GM21619 (cell line): ENCODE measurements at regions not wholly inside any gene's neighbourhood (a gene's known extent, or its start where the extent isn't known, plus 50 kb on each side); places are given as distances from the start of the nearest gene placed in this dataset.

Experiments used
- ATAC-seq: cut with Tn5 transposase; IDR thresholded peaks from one replicate; pipeline ENCODE4 v1.9.1; 2021; ENCODE audit not compliant: unreplicated experiment

DNA sequence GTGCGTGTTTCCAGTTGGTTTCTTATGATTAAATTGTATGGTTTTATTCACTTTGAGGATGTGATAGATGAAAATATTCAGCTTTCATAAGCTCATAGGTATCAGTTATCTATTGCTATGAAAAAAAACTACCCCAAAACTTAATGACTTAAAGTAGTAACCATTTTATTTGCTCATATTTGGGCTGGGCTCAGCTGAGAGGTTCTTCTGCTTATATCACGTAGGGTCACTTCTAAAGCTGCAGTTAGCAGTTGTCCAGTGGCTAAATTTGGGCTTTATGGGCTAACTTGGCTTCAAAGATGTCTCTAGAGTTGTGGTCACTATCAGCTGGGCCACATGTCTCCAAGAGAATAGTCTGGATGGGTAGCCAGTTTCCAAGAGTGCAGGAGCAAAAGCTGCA, 206.4 kb upstream of the LYPLAL1 start:
- ATAC-seq: no peak

- ATAC-seq: no peak
These were observed 205.8 kb upstream of the LYPLAL1 start for GRCh38 chr1:218967836-218968235.

GRCh38 chr1:218969006-218969405, 204.7 kb upstream of the LYPLAL1 start:
- ATAC-seq: no peak

DNA sequence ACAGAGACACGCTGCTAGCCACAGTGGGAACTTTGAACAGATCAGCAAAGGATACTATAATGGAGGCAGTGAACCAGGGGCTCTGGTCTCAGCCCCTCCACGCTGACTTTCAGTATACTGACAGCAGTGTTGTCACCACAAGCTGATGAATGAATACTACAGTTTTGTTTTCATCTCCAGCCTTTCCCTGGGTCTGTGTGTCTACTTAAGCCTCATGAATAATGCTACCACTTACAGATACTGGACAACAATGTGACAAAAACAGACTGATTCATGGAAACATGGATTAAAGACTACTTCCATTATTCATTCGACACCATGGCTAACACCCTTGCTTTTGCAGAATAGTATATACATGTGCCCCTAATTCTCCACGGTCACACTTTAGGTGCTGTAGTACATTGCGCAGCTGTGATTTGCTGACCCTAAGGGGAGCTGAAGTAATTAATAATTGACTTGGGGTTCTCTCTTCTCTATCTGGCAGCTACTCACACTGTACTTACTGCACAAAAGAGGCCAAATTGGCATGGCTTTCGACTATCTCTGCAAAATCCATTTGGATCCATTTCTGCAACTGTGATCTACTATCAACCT, 203.2 kb upstream of the LYPLAL1 start:
- ATAC-seq: no peak

DNA sequence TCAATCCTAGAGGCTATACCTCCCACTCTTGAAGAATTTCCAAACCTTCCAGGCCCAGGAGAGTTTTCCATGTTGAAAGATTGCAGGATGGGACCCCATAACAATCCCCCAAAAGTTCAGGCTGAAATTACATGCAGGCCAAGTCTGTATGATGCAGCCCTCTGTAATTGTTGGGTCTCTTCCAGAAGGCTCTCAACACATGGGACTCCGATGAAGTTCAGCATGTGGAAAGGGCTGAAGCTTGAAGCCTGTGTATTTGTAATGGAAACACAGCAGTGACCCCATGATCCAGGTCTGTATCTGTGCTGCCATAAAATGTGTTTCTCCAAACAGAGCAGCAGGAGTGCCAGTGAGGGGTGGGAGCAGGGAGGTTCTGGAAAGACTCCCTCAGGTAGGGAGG, 202.5 kb upstream of the LYPLAL1 start:
- ATAC-seq: no peak

DNA sequence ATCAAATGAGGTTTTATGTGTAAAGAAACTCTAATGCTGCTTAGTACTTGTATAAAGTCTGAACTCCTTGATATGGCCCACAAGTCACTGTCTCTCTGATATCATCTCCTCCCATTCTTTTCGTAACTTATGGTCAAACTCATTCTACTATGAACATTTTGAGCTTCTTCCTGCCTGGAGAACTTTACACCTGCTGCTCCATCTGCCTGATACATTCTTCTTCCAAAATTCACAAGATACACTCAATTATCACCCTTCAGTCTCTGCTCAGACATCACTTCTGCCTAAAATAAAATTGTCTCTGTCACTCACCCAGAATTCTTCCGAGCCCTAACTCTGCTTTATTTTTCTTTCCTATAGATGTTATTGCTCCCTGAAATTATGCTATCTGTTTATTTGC, 192.8 kb upstream of the LYPLAL1 start:
- no peak for ATAC-seq

DNA sequence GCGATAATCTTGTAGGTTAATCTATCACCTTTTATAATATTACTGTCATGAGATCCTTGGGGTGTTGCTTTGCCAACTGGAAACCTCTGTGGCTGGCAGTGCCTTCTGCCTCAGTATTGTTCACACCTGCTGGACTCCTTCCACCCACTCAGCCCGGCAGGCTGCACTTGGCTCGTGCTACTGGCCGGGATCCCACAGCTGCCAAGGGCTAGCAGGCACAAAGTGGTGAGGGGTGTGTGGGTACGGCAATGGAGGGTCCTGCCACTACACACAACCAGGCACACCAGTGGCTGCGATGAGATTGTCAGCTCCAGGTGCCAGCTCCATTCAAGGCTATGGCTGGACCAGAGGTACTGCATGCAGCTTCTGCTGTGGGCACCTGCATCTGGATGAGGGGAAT, 191.2 kb upstream of the LYPLAL1 start:
- ATAC-seq: no peak

DNA sequence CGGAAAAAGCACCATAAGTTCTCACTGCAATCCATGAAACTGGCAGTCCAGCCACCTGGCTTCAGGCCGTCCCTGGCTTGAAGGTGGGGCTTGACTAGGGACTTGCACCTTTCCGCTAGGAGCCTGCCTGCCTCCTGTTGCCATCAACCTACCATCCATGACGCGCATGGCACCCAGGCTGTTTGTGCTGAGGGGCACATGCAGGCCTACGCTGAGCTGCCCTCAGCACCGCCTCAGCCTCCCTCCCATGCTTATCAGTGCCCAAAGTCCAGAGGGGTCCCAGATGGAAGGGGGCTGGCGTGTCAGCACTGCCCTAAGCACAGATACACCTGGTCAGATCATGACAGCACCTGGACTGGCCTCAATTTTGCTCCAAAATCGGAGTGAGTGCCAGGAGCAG, 190.2 kb upstream of the LYPLAL1 start:
- ATAC-seq: no peak

DNA sequence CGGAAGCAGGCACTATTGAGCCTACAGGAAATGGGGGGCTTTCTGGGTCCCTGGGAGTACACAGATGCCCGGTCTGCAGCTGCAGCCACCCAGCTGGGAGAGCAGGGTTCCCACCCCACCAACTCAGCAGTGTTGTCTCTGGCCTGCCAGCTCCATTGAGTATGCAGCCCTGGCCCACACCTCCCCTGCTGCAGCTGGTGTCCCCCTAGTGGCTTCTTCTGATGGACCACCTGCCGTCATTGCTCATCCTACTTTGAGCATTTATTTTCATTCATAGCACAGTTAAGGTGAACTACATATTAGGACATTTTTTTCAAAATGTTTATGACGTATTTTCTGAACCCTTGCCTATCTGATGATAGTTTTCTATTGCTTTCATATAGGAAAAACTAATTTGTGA, 189.8 kb upstream of the LYPLAL1 start:
- no peak for ATAC-seq

DNA sequence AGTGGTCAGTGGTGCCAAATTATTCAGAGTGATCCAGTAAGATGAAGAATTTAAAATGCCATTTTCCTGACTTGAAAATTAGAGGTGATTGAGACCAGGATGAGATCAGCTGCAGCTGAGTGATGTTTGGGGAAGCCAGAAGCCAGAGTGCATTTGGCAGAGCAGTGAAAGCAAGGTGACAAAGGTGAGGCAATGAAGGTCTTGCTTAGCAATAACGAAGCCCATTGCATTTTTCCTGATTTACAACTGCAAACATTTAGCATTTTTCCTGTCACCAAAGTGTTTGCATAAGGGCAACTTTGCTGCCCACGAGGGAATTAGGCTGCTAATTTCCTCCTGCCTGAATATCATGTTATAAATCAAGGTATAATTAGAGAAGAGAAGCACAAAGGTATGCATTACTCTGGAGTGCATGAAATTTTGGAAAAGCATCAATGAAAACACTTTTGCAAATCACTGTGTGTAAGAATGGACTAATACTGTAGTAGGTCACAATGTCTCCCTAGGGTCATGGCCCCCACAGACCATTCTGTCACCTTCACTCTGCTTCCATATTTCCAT, 188.2 kb upstream of the LYPLAL1 start:
- ATAC-seq: no peak

DNA sequence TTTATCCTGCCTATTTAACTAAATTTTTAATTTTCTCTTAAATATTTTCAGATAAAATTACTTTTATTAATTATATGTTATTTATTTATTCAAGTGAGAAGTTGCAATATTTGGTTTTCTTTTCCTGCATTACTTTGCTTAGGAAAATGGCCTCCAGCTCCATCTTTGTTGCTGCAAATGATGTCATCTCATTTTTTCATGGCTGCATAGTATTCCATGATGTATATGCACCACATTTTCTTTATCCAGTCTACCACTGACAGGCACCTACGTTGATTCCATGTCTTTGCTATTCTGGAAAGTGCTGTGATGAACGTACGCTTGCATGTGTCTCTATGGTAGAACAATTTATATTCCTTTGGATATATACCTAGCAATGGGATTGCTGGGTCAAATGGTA, 186.9 kb upstream of the LYPLAL1 start:
- ATAC-seq: no peak

DNA sequence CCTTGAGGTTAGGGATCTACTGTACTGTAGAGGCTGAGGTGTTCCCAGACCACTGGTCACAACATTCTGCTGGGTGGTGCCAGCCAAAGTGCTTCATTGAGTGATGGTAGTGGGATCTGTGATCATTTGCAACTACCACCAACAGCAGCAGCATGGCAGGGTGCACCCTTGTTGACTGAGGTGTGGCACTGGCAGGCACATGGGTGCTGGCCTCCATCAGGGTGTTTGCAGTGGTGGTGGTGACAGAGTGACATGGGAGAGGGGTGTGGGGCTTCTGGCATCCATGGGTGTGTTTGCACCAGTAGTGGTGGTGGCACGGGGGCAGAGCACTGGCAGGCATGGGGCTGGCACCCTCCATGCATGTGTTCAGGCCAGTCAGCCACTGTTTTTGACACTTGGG, 183.7 kb upstream of the LYPLAL1 start:
- no peak for ATAC-seq

GRCh38 chr1:218991089-218991488, 182.6 kb upstream of the LYPLAL1 start:
- no peak for ATAC-seq

GRCh38 chr1:218994615-218995014, 179.1 kb upstream of the LYPLAL1 start:
- ATAC-seq: no peak

- no peak for ATAC-seq
These were observed 178.5 kb upstream of the LYPLAL1 start for GRCh38 chr1:218995091-218995665.

DNA sequence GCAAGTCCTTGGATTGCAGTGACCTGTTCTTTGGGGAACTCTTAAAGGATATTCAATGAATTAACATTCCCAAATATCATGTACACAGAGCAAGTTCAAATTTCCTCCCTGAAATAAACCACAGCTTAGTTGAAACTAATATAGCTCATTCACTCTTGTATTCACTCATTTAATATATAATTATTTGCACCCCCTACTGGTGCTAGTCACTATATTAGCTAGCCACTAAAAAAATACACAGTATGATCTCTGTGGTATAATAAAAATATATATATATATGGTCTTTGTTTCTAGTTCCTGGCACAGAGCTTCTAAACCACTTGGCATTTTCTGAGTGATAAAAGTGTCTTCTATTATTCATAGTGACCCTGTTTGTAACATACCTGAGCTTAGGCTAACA, 177.3 kb upstream of the LYPLAL1 start:
- no peak for ATAC-seq

- no peak for ATAC-seq
These were observed 173.7 kb upstream of the LYPLAL1 start for GRCh38 chr1:219000005-219000404.

- no peak for ATAC-seq
These were observed 173.0 kb upstream of the LYPLAL1 start for GRCh38 chr1:219000631-219001030.

- ATAC-seq: no peak
These were observed 163.0 kb upstream of the LYPLAL1 start for GRCh38 chr1:219010720-219011119.

GRCh38 chr1:219020386-219020785, 153.3 kb upstream of the LYPLAL1 start:
- ATAC-seq: no peak

- ATAC-seq: no peak
These were observed 152.8 kb upstream of the LYPLAL1 start for GRCh38 chr1:219020846-219021245.

- no peak for ATAC-seq
These were observed 146.5 kb upstream of the LYPLAL1 start for GRCh38 chr1:219027146-219027673.

- ATAC-seq: no peak
These were observed 141.9 kb upstream of the LYPLAL1 start for GRCh38 chr1:219031809-219032208.
